ENCODE measurements at regions not wholly inside any gene's neighbourhood (a gene's known extent, or its start where the extent isn't known, plus 50 kb on each side); places are given as distances from the start of the nearest gene placed in this dataset.

GRCh38 chr14:89502966-89503365 is 85.9 kb upstream of the FOXN3 start:
- no peak overlapping the region for H2AFZ ChIP-seq (ENCODE audit: low read depth)
- CTCF ChIA-PET = interaction anchor here (0.7 to 1.0 kb wide), 2 partner anchors 22 to 437 kb away, joined by 3 to 4 read pairs; no protein-coding TSS in a partner anchor
- no peaks in the 10 kb centered on the region for H4K20me1 ChIP-seq (ENCODE audit: insufficient read depth)
- H3K9me2 ChIP-seq = no peaks in the 10 kb centered on the region
- no peak overlapping the region for H3K4me3 ChIP-seq (ENCODE audit: low read depth in 2 of 2, low read length in 1 of 2)
- no peak overlapping the region for H3K4me2 ChIP-seq
- no peak overlapping the region for H3K9ac ChIP-seq
- POLR2A ChIA-PET = no interaction called here
- no peaks in the 10 kb centered on the region for H3K9me3 ChIP-seq
- no peaks in the 10 kb centered on the region for H3K27me3 ChIP-seq (ENCODE audit: insufficient read depth)
- no peaks in the 10 kb centered on the region for H3F3A ChIP-seq (replicated peaks; ENCODE audit: insufficient read depth)
- no peak for TF ChIP-seq ELF1 (IDR thresholded peaks at IDR 0.05)
- no peak for TF ChIP-seq MAX (IDR thresholded peaks at IDR 0.05; ENCODE audit: low read depth)
- TF ChIP-seq IRF3 (IDR thresholded peaks at IDR 0.05; ENCODE audit: low read depth, low read length) = no peak
- no peak for TF ChIP-seq EZH2phosphoT487 (IDR thresholded peaks at IDR 0.05; ENCODE audit: borderline replicate concordance, low read depth)
- no peak for TF ChIP-seq TEAD4 (IDR thresholded peaks at IDR 0.05; ENCODE audit: borderline replicate concordance, insufficient read depth)
- TF ChIP-seq RCOR1 (IDR thresholded peaks at IDR 0.05; ENCODE audit: low read length) = no peak
- no peak for TF ChIP-seq USF1 (IDR thresholded peaks at IDR 0.05; ENCODE audit: borderline replicate concordance, low read depth)
- no peak for TF ChIP-seq REST (IDR thresholded peaks at IDR 0.05; ENCODE audit: low read depth, low read length)
- no peak for TF ChIP-seq ZBTB33 (IDR thresholded peaks at IDR 0.05; ENCODE audit: borderline replicate concordance, low read depth)
- TF ChIP-seq YY1 (IDR thresholded peaks at IDR 0.05; ENCODE audit: low read depth) = no peak
- TF ChIP-seq USF2 (IDR thresholded peaks at IDR 0.05; ENCODE audit: borderline replicate concordance, low read depth, low read length) = no peak
- no peak for TF ChIP-seq NRF1 (IDR thresholded peaks at IDR 0.05; ENCODE audit: low read depth, low read length)
- no peak for TF ChIP-seq GABPA (IDR thresholded peaks at IDR 0.05; ENCODE audit: low read depth)
- no peak for TF ChIP-seq TAF1 (IDR thresholded peaks at IDR 0.05; ENCODE audit: borderline replicate concordance, low read depth, low read length)
- no peak for TF ChIP-seq MEF2A (IDR thresholded peaks at IDR 0.05; ENCODE audit: borderline replicate concordance, low read depth)
- TF ChIP-seq GATA2 (CRISPR knock-in tag; IDR thresholded peaks at IDR 0.05) = no peak
- no peak for TF ChIP-seq POLR2AphosphoS5 (IDR thresholded peaks at IDR 0.05; ENCODE audit: low read depth, low read length)
- TF ChIP-seq MXI1 (IDR thresholded peaks at IDR 0.05; ENCODE audit: low read depth, low read length) = no peak
- no peak for TF ChIP-seq EP300 (IDR thresholded peaks at IDR 0.05; ENCODE audit: borderline replicate concordance in 1 of 2, low read depth in 1 of 2, low read length in 1 of 2)
- 80% methylated on average over 5 of the region's 5 CpGs for WGBS (ENCODE audit: low lambda C conversion rate)
- H3K4me1 ChIP-seq (ENCODE audit: control insufficient read depth in 1 of 2, insufficient read depth in 2 of 2, low read depth in 1 of 2, low read length in 1 of 2) = peaks cover 0 to 12% of the 10 kb centered on the region in 2 experiments; a peak in 3 of 4 replicates
- H3K79me2 ChIP-seq (ENCODE audit: insufficient read depth) = no peaks in the 10 kb centered on the region
- no peak overlapping the region for H3K27ac ChIP-seq (ENCODE audit: low read depth in 2 of 2, low read length in 1 of 2)
- H3K36me3 ChIP-seq (replicated peaks in 1 of 2; ENCODE audit: control insufficient read depth in 1 of 2, insufficient read depth in 2 of 2, low read length in 1 of 2) = no peaks in the 10 kb centered on the region
- no peak for DNase-seq
